ENCODE measurements at regions not wholly inside any gene's neighbourhood (a gene's known extent, or its start where the extent isn't known, plus 50 kb on each side); places are given as distances from the start of the nearest gene placed in this dataset.

GRCh38 chrX:4805502-4805901 lies 1092.1 kb upstream of the PRKX start:
- BruUV-seq (replicated peaks): no TSS peak
- H3K9me1 ChIP-seq (ENCODE audit: insufficient read depth, low read length): no peaks in the 10 kb centered on the region
- no peaks in the 10 kb centered on the region for H3K4me1 ChIP-seq (ENCODE audit: control insufficient read depth, insufficient read depth, low read length)
- CTCF ChIA-PET: no interaction called here
- POLR2A ChIA-PET (ENCODE audit: unreplicated experiment): no interaction called here
- ATAC-seq (ENCODE audit: low read depth): no peak
- in situ Hi-C loops (cut with MboI; ENCODE audit: low sequenced_read_pairs) (no loop called here), intact Hi-C loops (cut with micrococcal nuclease) (no loop called here), dilution Hi-C loops (cut with HindIII; ENCODE audit: low sequenced_read_pairs, unreplicated experiment) (no loop called here)
- H3K4ac ChIP-seq (ENCODE audit: low read depth, low read length): no peak overlapping the region
- no peak overlapping the region for H3K4me2 ChIP-seq (ENCODE audit: low read depth, low read length)
- no peak overlapping the region for H3K4me3 ChIP-seq (ENCODE audit: insufficient read depth, low read depth, low read length)
- no peak for TF ChIP-seq CTCF (conservative IDR thresholded peaks at IDR 0.05; ENCODE audit: low read depth, low read length)
- TF ChIP-seq RCOR1 (IDR thresholded peaks at IDR 0.05; ENCODE audit: insufficient replicate concordance, low read length): no peak
- no peak for TF ChIP-seq CEBPB (IDR thresholded peaks at IDR 0.05; ENCODE audit: low read depth, low read length)
- no peak for TF ChIP-seq MAZ (IDR thresholded peaks at IDR 0.05; ENCODE audit: borderline replicate concordance, low read depth, low read length)
- TF ChIP-seq CHD1 (IDR thresholded peaks at IDR 0.05; ENCODE audit: low read depth, low read length): no peak
- no peak for TF ChIP-seq MAFK (IDR thresholded peaks at IDR 0.05; ENCODE audit: low read depth, low read length)
- TF ChIP-seq RAD21 (IDR thresholded peaks at IDR 0.05; ENCODE audit: low read length): no peak
- TF ChIP-seq BHLHE40 (IDR thresholded peaks at IDR 0.05; ENCODE audit: low read depth, low read length): no peak
- no peak for TF ChIP-seq RFX5 (IDR thresholded peaks at IDR 0.05; ENCODE audit: low read depth, low read length)
- no peak for TF ChIP-seq SMC3 (IDR thresholded peaks at IDR 0.05; ENCODE audit: low read depth, low read length)
- TF ChIP-seq USF2 (IDR thresholded peaks at IDR 0.05; ENCODE audit: low read depth, low read length): no peak
- TF ChIP-seq MXI1 (IDR thresholded peaks at IDR 0.05; ENCODE audit: borderline replicate concordance, low read depth, low read length): no peak
- TF ChIP-seq FOS (IDR thresholded peaks at IDR 0.05; ENCODE audit: low read depth, low read length): no peak
- TF ChIP-seq ELK1 (IDR thresholded peaks at IDR 0.05; ENCODE audit: borderline replicate concordance, low read depth, low read length): no peak
- no peak for TF ChIP-seq NFE2L2 (IDR thresholded peaks at IDR 0.05; ENCODE audit: low read depth, low read length)
- no peak for TF ChIP-seq POLR2A (IDR thresholded peaks at IDR 0.05; ENCODE audit: low read depth, low read length)
- H4K91ac ChIP-seq (ENCODE audit: insufficient read depth, low read depth, low read length): no peak overlapping the region
- H3K9me3 ChIP-seq (ENCODE audit: control insufficient read depth, insufficient read depth, low read length): peaks cover 14% of the 10 kb centered on the region
- H4K20me1 ChIP-seq (ENCODE audit: insufficient read depth, low read length): no peaks in the 10 kb centered on the region
- DNase-seq: no peak
- H2AK9ac ChIP-seq (replicated peaks; ENCODE audit: low read depth, low read length, poor library complexity): no peak overlapping the region
- no CpG with 5 or more reads among the region's 4 CpGs for WGBS, 2 experiments (ENCODE audit: extremely low coverage in 2 of 2, insufficient read length in 1 of 2)
- H3K79me1 ChIP-seq (ENCODE audit: low read depth in 1 of 2, low read length in 2 of 2): no peaks in the 10 kb centered on the region
- no peaks in the 10 kb centered on the region for H3K27me3 ChIP-seq (ENCODE audit: control insufficient read depth, insufficient read depth, low read length)
- no peak overlapping the region for H3K18ac ChIP-seq (ENCODE audit: low read depth, low read length)
- no peak overlapping the region for H3K56ac ChIP-seq (ENCODE audit: extremely low read depth, insufficient read depth, low read length)
- H2BK15ac ChIP-seq (ENCODE audit: low read depth, low read length): no peak overlapping the region
- H2BK120ac ChIP-seq (ENCODE audit: low read depth, low read length): no peak overlapping the region
- no peaks in the 10 kb centered on the region for H3K36me3 ChIP-seq (ENCODE audit: control insufficient read depth, insufficient read depth, low read length)
- no peak overlapping the region for H3K23ac ChIP-seq (ENCODE audit: low read depth, low read length)
- H3K9ac ChIP-seq (ENCODE audit: low read depth, low read length): no peak overlapping the region
- H2AK5ac ChIP-seq (ENCODE audit: low read depth, low read length): no peak overlapping the region
- no peak overlapping the region for H4K5ac ChIP-seq (ENCODE audit: low read depth, low read length)
- no peak overlapping the region for H2BK20ac ChIP-seq (ENCODE audit: low read depth, low read length)
- H2BK5ac ChIP-seq (ENCODE audit: low read depth, low read length, poor library complexity, severe bottlenecking): no peak overlapping the region
- no peak overlapping the region for H2AFZ ChIP-seq (replicated peaks; ENCODE audit: low read length, poor library complexity)
- no peak overlapping the region for H3K27ac ChIP-seq (ENCODE audit: insufficient read depth, low read length)
- H3K14ac ChIP-seq (replicated peaks; ENCODE audit: low read depth, low read length): no peak overlapping the region
- no peak overlapping the region for H4K8ac ChIP-seq (ENCODE audit: low read depth in 2 of 2, low read length in 2 of 2)

All from IMR-90 (cell line).